HEK293 (cell line): ENCODE measurements at regions not wholly inside any gene's neighbourhood (a gene's known extent, or its start where the extent isn't known, plus 50 kb on each side); places are given as distances from the start of the nearest gene placed in this dataset.
"Not testable (repeated sequence)": the region's sequence is repeated elsewhere in the genome, so short reads cannot be mapped to it uniquely, and the experiment has no call there.

Experiments used
- CTCF ChIA-PET: fragments of 350-600 bp; formaldehyde crosslinking; extraction: SDS; loops from one replicate; lab custom pipeline; 2021; ENCODE audit warnings: antibody characterized with exemption; lab: Yijun Ruan, JAX
- POLR2A ChIA-PET: fragments of 300-600 bp; formaldehyde crosslinking; extraction: SDS; loops from one replicate; lab custom pipeline; 2020; ENCODE audit warnings: antibody characterized with exemption, inconsistent platforms; lab: Yijun Ruan, JAX
- H3K27ac ChIP-seq: fragments of 200-500 bp; sonication (Bioruptor generic); 2 replicates; pipeline ENCODE4 v1.5.1; 2014; ENCODE audit warnings: low read depth, low read length, control low read depth, inconsistent platforms; ENCODE audit errors: extremely low read depth
- H3K36me3 ChIP-seq, 2 experiments: fragments of 200-500 bp in 1 of 2; sonication (Bioruptor generic) in 1 of 2; 1 replicate in 1 of 2; 2 replicates in 1 of 2; pipeline ENCODE4 v1.5.1; 2014 to 2017; ENCODE audit warnings: inconsistent platforms in 2 of 2, low read length in 2 of 2; ENCODE audit not compliant: control insufficient read depth in 2 of 2, insufficient read depth in 1 of 2
- H3K4me1 ChIP-seq: fragments of 200-500 bp; sonication (Bioruptor generic); 2 replicates; pipeline ENCODE4 v1.5.1; 2014; ENCODE audit warnings: mild to moderate bottlenecking, low read length, inconsistent platforms; ENCODE audit not compliant: control insufficient read depth, insufficient read depth
- H3K4me3 ChIP-seq: 2 replicates; pipeline ENCODE4 v1.5.1; 2011; ENCODE audit warnings: low read depth, mild to moderate bottlenecking, control low read depth, low read length, moderate library complexity
- H3K9me3 ChIP-seq: fragments of 200-500 bp; sonication (Bioruptor generic); 2 replicates; pipeline ENCODE4 v1.5.1; 2014; ENCODE audit warnings: low read depth, low read length, inconsistent platforms; ENCODE audit not compliant: control insufficient read depth, insufficient read depth
- CTCF ChIP-seq: fragments of 450-650 bp; formaldehyde crosslinking; IDR thresholded peaks from 2 replicates; pipeline ENCODE4 v1.5.1; 2016; ENCODE audit warnings: missing biosample characterization, missing genetic modification characterization
- KLF1 ChIP-seq: fragments of 450-650 bp; formaldehyde crosslinking; IDR thresholded peaks from 2 replicates; pipeline ENCODE4 v1.5.1; 2016; ENCODE audit warnings: missing biosample characterization, missing genetic modification characterization
- OSR2 ChIP-seq: fragments of 450-650 bp; formaldehyde crosslinking; IDR thresholded peaks from 2 replicates; pipeline ENCODE4 v1.5.1; 2016; ENCODE audit warnings: missing biosample characterization, missing genetic modification characterization
- OVOL3 ChIP-seq: fragments of 450-650 bp; formaldehyde crosslinking; IDR thresholded peaks from 2 replicates; pipeline ENCODE4 v1.5.1; 2016; ENCODE audit warnings: missing biosample characterization, missing genetic modification characterization
- PRDM10 ChIP-seq: fragments of 450-650 bp; formaldehyde crosslinking; IDR thresholded peaks from 2 replicates; pipeline ENCODE4 v1.5.1; 2016; ENCODE audit warnings: missing biosample characterization, missing genetic modification characterization
- SP3 ChIP-seq: fragments of 450-650 bp; formaldehyde crosslinking; IDR thresholded peaks from 2 replicates; pipeline ENCODE4 v1.5.1; 2016; ENCODE audit warnings: missing biosample characterization, missing genetic modification characterization
- WT1 ChIP-seq: fragments of 450-650 bp; formaldehyde crosslinking; IDR thresholded peaks from 2 replicates; pipeline ENCODE4 v1.5.1; 2016; ENCODE audit warnings: missing biosample characterization, missing genetic modification characterization
- ZBTB7A ChIP-seq: fragments of 450-650 bp; formaldehyde crosslinking; IDR thresholded peaks from 2 replicates; pipeline ENCODE4 v1.5.1; 2016; ENCODE audit warnings: low read depth, missing biosample characterization, missing genetic modification characterization
- ZFHX2 ChIP-seq: fragments of 450-650 bp; formaldehyde crosslinking; conservative IDR thresholded peaks from 2 replicates; pipeline ENCODE4 v1.5.1; 2016; ENCODE audit warnings: missing biosample characterization, missing genetic modification characterization
- ZFP37 ChIP-seq: fragments of 450-650 bp; formaldehyde crosslinking; IDR thresholded peaks from 2 replicates; pipeline ENCODE4 v1.5.1; 2016; ENCODE audit warnings: missing biosample characterization, missing genetic modification characterization
- ZNF221 ChIP-seq: fragments of 450-650 bp; formaldehyde crosslinking; IDR thresholded peaks from 2 replicates; pipeline ENCODE4 v1.5.1; 2017; ENCODE audit warnings: missing biosample characterization, missing genetic modification characterization, borderline replicate concordance
- ZNF391 ChIP-seq: fragments of 450-650 bp; formaldehyde crosslinking; IDR thresholded peaks from 2 replicates; pipeline ENCODE4 v1.5.1; 2016; ENCODE audit warnings: low read depth, missing biosample characterization, missing genetic modification characterization, borderline replicate concordance
- ZNF529 ChIP-seq: fragments of 450-650 bp; formaldehyde crosslinking; IDR thresholded peaks from 2 replicates; pipeline ENCODE4 v1.5.1; 2017; ENCODE audit warnings: missing genetic modification characterization, missing biosample characterization; ENCODE audit not compliant: insufficient replicate concordance
- ZNF645 ChIP-seq: fragments of 450-650 bp; formaldehyde crosslinking; IDR thresholded peaks from 2 replicates; pipeline ENCODE4; 2016; ENCODE audit warnings: missing biosample characterization, missing genetic modification characterization
- ZSCAN5A ChIP-seq: fragments of 450-650 bp; formaldehyde crosslinking; IDR thresholded peaks from 2 replicates; pipeline ENCODE4 v1.5.1; 2016; ENCODE audit warnings: missing biosample characterization, missing genetic modification characterization

- 0 out of 2 replicates have a peak, but pooled peaks have one; percentile 20 for TF ChIP-seq PRDM10 (tag by site-specific recombination)
- peak; percentile 73 for TF ChIP-seq OSR2
- TF ChIP-seq OVOL3 (tag by site-specific recombination) = 0 out of 2 replicates have a peak, but pooled peaks have one; percentile 28
- no peak for TF ChIP-seq ZNF529
Observed at GRCh38 chr14:71355324-71356201, 448.3 kb downstream of the PCNX1 start (continued).

GRCh38 chr14:71358209-71358931, 451.1 kb downstream of the PCNX1 start:
- Histone ChIP-seq H3K27ac (no peak overlapping the region), H3K36me3 (no peaks in the 10 kb centered on the region), H3K4me1 (peaks cover 24% of the 10 kb centered on the region), H3K4me3 (no peak overlapping the region), H3K9me3 (no peaks in the 10 kb centered on the region)
- TF ChIP-seq KLF1 (tag by site-specific recombination) (no peak), ZNF221 (tag by site-specific recombination) (no peak)
- POLR2A ChIA-PET = no interaction called here
- CTCF ChIA-PET = no interaction called here

- POLR2A ChIA-PET, H3K27ac ChIP-seq: not testable (repeated sequence)
Observed at GRCh38 chr14:71358932-71359421, 451.7 kb downstream of the PCNX1 start.

GRCh38 chr14:71359823-71360222, 452.6 kb downstream of the PCNX1 start:
- Histone ChIP-seq H3K36me3 (no peaks in the 10 kb centered on the region), H3K4me1 (peaks cover 27% of the 10 kb centered on the region), H3K9me3 (no peaks in the 10 kb centered on the region), H3K4me3 (no peak overlapping the region), H3K27ac (no peak overlapping the region)
- ChIA-PET CTCF (no interaction called here), POLR2A (no interaction called here)
- no peak for TF ChIP-seq ZBTB7A (tag by site-specific recombination)
- TF ChIP-seq SP3 (tag by site-specific recombination) = no peak
- no peak for TF ChIP-seq ZFP37 (tag by site-specific recombination)
- no peak for TF ChIP-seq CTCF (tag by site-specific recombination)
- TF ChIP-seq ZNF645 (tag by site-specific recombination) = no peak
- no peak for TF ChIP-seq WT1 (tag by site-specific recombination)
- TF ChIP-seq ZFHX2 (tag by site-specific recombination) = no peak
- TF ChIP-seq ZSCAN5A (tag by site-specific recombination) = no peak
- TF ChIP-seq ZNF391 (tag by site-specific recombination) = no peak

More at GRCh38 chr14:71358932-71359421, 451.7 kb downstream of the PCNX1 start:
- H3K36me3 ChIP-seq, H3K9me3 ChIP-seq, H3K4me3 ChIP-seq, CTCF ChIA-PET: not testable (repeated sequence)
- peaks cover 26% of the 10 kb centered on the region for H3K4me1 ChIP-seq
